ENCODE measurements at regions not wholly inside any gene's neighbourhood (a gene's known extent, or its start where the extent isn't known, plus 50 kb on each side); places are given as distances from the start of the nearest gene placed in this dataset.

GRCh38 chr22:49113758-49114157 is 713.9 kb downstream of the BRD1 start:
- no peak for DNase-seq (ENCODE audit: low read depth in 2 of 2)

- no peak for DNase-seq (ENCODE audit: low read depth in 2 of 2)
These were observed 714.7 kb downstream of the BRD1 start for GRCh38 chr22:49112661-49113626.

DNA sequence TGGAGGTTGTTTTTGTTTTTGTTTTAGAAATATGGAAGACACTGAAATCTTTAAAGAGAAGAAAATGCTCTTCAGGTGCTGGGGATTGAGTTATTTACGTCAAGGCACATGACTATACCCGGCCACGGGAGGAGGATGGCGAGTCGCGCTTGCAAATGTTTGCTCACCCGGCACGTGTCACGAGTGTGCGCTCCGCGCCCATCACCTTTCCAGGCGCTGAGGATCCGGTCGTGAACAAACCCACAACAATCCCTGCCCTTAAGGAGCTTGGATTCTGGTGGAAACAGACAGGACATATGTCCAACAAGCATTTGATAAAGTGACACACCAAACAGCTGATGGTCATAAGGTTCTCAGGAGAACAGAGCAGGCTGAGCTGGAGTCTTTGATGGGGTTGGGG is 715.5 kb downstream of the BRD1 start:
- no peak for DNase-seq (ENCODE audit: low read depth in 2 of 2)

DNA sequence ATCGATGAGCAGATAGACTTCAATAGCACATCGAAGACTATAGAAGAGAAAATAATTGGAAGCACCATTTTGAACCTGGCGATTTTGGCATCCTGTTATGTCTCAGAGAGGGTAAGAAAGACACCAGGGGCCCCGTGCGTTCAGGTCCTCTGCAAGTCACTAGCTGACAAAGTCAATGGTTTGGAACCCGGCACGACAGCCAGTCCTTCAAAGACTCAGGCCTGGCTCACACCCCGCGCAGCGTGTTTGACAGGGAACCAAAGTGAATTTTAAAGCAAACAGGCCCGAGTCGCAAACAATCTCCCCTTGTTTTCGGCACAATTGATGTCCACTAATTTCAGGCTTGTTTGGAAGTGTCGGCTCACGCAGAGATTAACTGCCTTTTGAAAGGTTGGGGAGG is 716.6 kb downstream of the BRD1 start:
- no peak for DNase-seq (ENCODE audit: low read depth in 2 of 2)

GRCh38 chr22:49108636-49109315 is 718.9 kb downstream of the BRD1 start:
- no peak for DNase-seq (ENCODE audit: low read depth in 2 of 2)

GRCh38 chr22:49107961-49108530 is 719.6 kb downstream of the BRD1 start:
- no peak for DNase-seq (ENCODE audit: low read depth in 2 of 2)

- DNase-seq (ENCODE audit: low read depth in 2 of 2), result no peak
These were observed 720.1 kb downstream of the BRD1 start for GRCh38 chr22:49107561-49107960.

- DNase-seq (ENCODE audit: low read depth in 2 of 2), result no peak
These were observed 720.9 kb downstream of the BRD1 start for GRCh38 chr22:49106842-49107152.

DNA sequence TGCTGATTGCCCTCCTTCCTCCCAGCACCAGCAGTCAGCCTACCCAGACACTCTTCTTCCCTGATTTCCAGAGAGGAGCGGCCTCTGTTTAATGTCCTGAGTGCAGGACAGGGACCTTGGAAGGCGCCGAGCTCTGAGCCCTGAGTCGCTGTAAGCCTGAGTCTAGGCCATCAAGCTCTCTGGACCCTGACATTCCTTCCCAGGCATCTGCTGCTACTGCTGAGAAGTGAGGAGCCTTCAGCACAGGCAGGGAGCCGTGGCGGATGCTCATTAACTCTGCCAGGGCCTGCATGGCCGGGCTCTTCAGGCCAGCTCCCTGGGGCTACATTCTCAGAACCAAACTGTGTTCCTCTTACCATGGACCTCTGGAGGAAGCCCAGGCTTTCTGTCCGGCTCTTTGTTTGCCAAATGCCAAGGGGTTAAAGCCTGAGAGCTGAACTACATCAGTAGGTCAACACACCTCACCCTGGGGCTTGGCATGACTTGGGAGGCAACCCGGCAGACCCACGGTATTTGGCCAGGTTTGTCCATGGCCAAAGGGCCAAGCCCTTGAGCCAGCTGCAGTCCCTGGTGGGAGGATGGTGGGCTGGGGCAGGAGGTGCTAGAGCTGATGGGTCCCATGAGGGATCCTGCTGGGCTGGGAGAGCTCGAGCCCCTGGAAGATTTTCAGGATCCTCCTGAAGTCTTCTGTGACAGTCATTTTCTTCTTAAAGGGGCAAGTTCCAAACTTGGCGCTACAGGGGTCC is 721.4 kb downstream of the BRD1 start:
- no peak for DNase-seq (ENCODE audit: low read depth in 2 of 2)

GRCh38 chr22:49104434-49104833 is 723.2 kb downstream of the BRD1 start:
- DNase-seq (ENCODE audit: low read depth in 2 of 2), result no peak

- no peak for DNase-seq (ENCODE audit: low read depth in 2 of 2)
These were observed 724.2 kb downstream of the BRD1 start for GRCh38 chr22:49103314-49104059.

- DNase-seq (ENCODE audit: low read depth in 2 of 2), result no peak
These were observed 725.3 kb downstream of the BRD1 start for GRCh38 chr22:49102367-49102766.

GRCh38 chr22:49101873-49102272 is 725.8 kb downstream of the BRD1 start:
- DNase-seq (ENCODE audit: low read depth in 2 of 2), result no peak

DNA sequence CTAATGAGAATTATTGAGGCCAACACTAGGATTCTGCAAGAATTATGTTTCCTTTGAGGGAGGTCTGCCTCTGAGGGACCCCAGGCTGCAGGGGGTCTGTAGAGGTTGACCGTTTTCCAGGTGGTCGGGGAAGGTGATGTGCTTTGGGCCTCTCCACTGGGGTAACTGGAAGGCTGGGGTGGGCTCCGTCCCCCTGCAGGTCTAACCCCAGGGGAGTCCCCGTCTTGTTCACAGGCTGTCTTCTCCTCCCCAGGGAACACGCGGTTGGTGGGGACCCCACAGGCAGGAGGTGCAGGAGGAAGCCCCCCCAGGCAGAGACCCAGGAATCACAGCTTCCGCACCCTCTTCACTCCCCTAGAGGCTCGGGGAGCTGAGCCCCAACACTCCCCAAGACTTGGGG is 726.4 kb downstream of the BRD1 start:
- DNase-seq (ENCODE audit: low read depth in 2 of 2), result no peak

- DNase-seq (ENCODE audit: low read depth in 2 of 2), result no peak
These were observed 726.9 kb downstream of the BRD1 start for GRCh38 chr22:49100773-49101172.

- no peak for DNase-seq (ENCODE audit: low read depth in 2 of 2)
These were observed 727.4 kb downstream of the BRD1 start for GRCh38 chr22:49100316-49100715.

GRCh38 chr22:49099496-49100124 is 728.1 kb downstream of the BRD1 start:
- no peak for DNase-seq (ENCODE audit: low read depth in 2 of 2)

DNA sequence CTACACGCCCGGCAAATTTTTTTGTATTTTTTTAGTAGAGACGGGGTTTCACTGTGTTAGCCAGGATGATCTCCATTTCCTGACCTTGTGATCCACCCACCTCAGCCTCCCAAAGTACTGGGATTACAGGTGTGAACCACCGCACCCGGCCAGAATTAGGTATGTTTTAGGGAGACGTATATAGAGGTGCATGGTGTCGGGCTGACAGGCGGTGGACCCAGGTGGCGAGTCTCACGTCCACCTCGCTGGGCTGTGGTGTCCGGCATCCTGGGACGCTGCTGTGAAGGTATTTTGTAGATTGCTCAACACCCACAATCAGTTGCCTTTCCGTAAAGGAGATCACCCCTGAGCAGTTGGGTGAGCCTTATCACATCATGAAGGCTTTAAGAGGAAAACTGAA is 728.6 kb downstream of the BRD1 start:
- no peak for DNase-seq (ENCODE audit: low read depth in 2 of 2)

DNA sequence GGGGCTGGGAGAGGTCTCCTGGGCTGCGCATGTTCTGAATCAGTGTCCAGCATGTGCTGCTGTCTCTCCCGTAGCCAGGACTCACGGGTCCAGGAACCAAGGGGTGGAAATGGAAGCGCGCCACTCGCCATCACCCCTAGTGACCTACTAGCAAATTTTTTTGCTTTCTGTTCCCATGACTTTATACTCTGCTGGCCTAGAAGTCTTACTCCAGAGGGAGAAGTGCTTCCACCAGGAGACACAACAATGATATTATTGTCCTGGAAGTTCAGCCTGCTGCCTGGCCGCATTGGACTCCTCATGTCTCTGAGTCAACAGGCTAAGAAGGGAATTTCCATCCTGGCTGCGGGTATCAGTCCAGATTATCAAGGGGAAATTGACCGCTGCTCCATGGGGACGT is 729.7 kb downstream of the BRD1 start:
- no peak for DNase-seq (ENCODE audit: low read depth in 2 of 2)

DNA sequence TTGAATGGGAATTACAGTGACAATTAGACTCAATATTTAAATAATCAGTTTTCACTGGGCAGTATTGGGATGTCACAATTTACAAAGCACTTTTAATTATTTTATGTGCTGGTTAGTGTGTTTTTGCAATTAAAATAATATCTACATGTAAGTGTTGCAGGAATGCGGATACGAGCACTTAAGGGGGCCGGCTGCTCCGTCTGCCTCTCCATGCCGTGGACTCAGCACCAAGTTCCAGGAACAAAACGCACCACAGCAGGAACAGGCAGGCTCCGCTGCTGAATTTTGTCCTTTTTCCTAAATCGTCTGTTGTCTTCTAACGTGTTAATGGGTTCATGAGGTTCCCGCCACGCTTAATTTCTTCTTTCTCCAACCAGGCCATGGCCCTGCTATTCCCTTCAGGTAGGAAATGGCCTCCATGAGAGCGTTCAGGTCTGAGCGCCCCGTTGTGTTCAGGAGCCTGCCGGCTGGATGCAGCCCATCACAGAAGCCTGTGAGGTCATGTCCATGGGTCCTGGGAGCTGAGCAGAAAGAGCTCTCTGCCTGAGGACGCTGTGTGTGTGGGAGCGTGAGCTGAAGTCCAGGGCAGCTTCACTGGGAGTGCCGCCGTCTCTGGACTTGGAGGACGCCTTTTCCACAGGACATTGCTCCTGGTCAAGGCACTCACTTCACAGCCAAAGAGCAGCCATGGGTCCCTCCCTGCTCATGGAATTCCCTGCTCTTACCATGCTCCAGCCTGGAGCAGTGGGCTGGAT is 730.3 kb downstream of the BRD1 start:
- DNase-seq (ENCODE audit: low read depth in 2 of 2), result no peak
